Activated T-helper 17 cell treated with anti-CD3 and anti-CD28 coated beads, Interleukin-2, amount 50 U/mL, for 72 hours (primary cell): ENCODE measurements at regions not wholly inside any gene's neighbourhood (a gene's known extent, or its start where the extent isn't known, plus 50 kb on each side); places are given as distances from the start of the nearest gene placed in this dataset.

Source experiments
- ATAC-seq: fragments of 150-1000 bp; cut with Tn5 transposase; replicated peaks from 2 replicates; pipeline ENCODE4 v1.10.0; 2021; ENCODE audit warnings: mild to moderate bottlenecking, moderate library complexity
- H3K27ac Mint-ChIP-seq: one replicate; pipeline ENCODE4 v1.8.0; 2022; ENCODE audit warnings: mixed read lengths
- H3K27me3 Mint-ChIP-seq: one replicate; pipeline ENCODE4 v1.8.0; 2022; ENCODE audit warnings: mixed read lengths
- H3K36me3 Mint-ChIP-seq: one replicate; pipeline ENCODE4 v1.8.0; 2022; ENCODE audit warnings: low read depth, mild to moderate bottlenecking, mixed read lengths
- H3K4me1 Mint-ChIP-seq: one replicate; pipeline ENCODE4 v1.8.0; 2022; ENCODE audit warnings: mixed read lengths
- H3K4me3 Mint-ChIP-seq: one replicate; pipeline ENCODE4 v1.8.0; 2022; ENCODE audit warnings: mild to moderate bottlenecking, mixed read lengths
- H3K9me3 Mint-ChIP-seq: one replicate; pipeline ENCODE4 v1.8.0; 2022; ENCODE audit warnings: mixed read lengths

- ATAC-seq = no peak
- Mint-ChIP-seq H3K4me3 (no peak overlapping the region), H3K27me3 (no peaks in the 10 kb centered on the region), H3K9me3 (peaks cover 4% of the 10 kb centered on the region), H3K36me3 (no peaks in the 10 kb centered on the region), H3K27ac (no peak overlapping the region), H3K4me1 (no peaks in the 10 kb centered on the region)
Observed at GRCh38 chr16:76612497-76612896, 335.3 kb downstream of the CNTNAP4 start.

DNA sequence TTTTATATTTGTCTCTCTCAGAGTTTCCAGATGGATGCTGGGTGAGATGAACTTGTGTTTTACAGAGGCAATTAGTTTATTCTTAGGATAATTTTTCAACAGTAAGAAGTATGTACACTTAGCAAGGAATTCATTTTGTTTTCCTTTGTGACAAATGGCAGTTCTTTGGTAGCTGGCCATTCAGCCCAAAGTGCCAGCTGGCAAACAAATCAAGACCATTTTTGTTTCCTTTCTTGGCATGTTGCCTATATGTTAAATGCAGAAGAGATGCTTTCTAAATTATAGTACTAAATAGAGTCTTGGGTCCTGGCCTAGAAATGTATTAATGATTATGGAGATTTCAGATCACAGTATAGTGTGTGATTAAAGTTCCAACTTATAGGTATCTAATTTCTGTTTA, 337.1 kb downstream of the CNTNAP4 start:
- no peaks in the 10 kb centered on the region for H3K4me1 Mint-ChIP-seq
- no peak overlapping the region for H3K27ac Mint-ChIP-seq
- no peaks in the 10 kb centered on the region for H3K27me3 Mint-ChIP-seq
- ATAC-seq = no peak
- no peaks in the 10 kb centered on the region for H3K36me3 Mint-ChIP-seq
- peaks cover 9% of the 10 kb centered on the region for H3K9me3 Mint-ChIP-seq
- H3K4me3 Mint-ChIP-seq = no peak overlapping the region

DNA sequence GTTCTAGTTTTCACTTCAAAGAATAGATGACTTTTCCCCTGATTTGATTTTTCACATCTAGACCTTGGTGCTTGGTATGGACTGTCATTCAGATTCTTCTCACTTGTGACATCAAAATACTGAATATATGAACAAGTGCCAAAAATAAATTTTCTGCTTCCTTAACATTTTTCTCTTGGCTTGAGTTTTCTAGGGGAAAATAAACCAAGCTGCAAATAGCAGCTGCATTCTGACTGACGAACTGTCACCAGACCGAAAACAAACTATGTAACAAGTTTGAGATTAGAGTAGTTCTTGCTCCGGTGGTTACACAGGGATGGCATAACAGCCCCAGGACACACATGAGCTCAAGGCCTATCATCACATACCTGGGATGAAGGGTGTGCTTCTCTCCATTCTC, 345.7 kb downstream of the CNTNAP4 start:
- no peak for ATAC-seq
- Mint-ChIP-seq H3K4me3 (no peak overlapping the region), H3K36me3 (no peaks in the 10 kb centered on the region), H3K27ac (no peak overlapping the region), H3K27me3 (no peaks in the 10 kb centered on the region), H3K4me1 (no peaks in the 10 kb centered on the region), H3K9me3 (peaks cover 5% of the 10 kb centered on the region)

DNA sequence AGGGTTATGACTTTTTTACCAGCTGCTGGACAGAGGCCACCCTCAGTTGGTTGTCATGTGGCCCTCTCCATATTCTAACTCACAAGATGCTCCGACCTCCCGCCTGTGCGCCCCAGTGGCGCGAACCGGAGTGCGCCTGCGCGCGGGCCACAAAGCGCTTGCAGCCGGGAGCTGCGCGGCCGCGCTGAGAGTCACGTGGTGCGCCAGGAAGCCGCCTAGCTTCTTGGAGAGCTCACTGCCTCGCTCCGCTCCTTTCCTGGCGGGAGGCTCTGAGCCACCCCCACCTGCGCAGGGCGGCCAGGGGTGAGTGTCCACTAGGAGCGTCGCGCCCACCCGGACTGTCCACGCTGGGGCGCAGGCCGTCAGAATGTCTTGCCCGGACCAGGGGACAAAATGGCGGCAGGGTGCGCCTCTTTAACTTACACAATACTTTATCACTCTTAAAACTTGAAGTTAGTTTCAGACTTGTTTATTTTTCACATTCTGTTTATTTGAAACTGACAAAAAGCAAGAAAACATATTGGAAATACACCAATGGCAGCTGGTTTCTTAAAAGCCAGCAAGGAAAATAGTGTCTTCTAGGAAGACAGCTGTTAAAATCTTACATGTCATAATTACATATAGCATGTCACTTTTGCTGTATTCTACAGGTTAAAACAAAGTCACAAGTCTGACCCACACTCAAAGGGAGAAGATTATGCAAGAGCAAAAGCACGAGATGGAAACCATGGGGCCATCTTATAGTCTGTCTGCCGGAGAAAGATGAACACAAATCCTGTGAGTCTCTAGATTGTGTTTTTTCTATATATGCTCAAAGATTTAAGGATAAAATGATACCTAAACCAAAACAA, 357.9 kb downstream of the CNTNAP4 start:
- Mint-ChIP-seq H3K27me3 (no peaks in the 10 kb centered on the region), H3K9me3 (peaks cover 23% of the 10 kb centered on the region), H3K4me1 (no peaks in the 10 kb centered on the region), H3K27ac (no peak overlapping the region), H3K4me3 (no peak overlapping the region), H3K36me3 (no peaks in the 10 kb centered on the region)
- peak; percentile 28 for ATAC-seq

DNA sequence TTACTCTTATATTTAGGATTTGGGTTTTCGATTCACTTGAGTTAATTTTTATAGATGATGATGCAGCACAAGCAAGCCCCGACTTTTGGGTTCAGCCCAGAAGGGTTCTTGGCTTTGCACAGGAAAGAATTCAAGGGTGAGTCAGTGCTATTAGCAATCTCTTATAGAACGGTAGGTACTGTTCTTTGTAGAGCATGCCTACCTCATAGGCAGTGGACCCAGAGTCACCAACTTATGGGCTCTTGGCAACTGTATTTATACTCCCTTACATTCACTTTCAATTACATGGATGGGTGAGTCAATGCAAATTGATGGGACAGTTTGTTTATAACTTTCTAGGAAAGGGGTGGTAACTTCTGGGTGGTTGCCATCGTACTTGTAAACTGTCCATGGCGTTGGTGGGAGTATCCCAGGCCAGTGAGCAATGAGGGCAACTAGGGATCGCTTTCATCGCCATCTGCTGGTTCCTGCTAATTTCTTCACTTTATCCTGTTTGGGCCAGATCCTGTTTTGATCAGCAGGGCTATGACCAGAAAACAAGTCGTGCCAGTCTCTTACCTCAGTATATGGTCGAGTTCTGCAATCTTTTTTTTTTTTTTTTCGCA, 362.6 kb downstream of the CNTNAP4 start:
- Mint-ChIP-seq H3K9me3 (peaks cover 4% of the 10 kb centered on the region), H3K27me3 (no peaks in the 10 kb centered on the region), H3K4me1 (no peaks in the 10 kb centered on the region), H3K27ac (no peak overlapping the region), H3K36me3 (no peaks in the 10 kb centered on the region), H3K4me3 (no peak overlapping the region)
- no peak for ATAC-seq

GRCh38 chr16:76650582-76650981, 373.4 kb downstream of the CNTNAP4 start:
- Mint-ChIP-seq H3K36me3 (no peaks in the 10 kb centered on the region), H3K27me3 (no peaks in the 10 kb centered on the region), H3K27ac (no peak overlapping the region), H3K4me3 (no peak overlapping the region), H3K4me1 (no peaks in the 10 kb centered on the region), H3K9me3 (peaks cover 6% of the 10 kb centered on the region)
- no peak for ATAC-seq

DNA sequence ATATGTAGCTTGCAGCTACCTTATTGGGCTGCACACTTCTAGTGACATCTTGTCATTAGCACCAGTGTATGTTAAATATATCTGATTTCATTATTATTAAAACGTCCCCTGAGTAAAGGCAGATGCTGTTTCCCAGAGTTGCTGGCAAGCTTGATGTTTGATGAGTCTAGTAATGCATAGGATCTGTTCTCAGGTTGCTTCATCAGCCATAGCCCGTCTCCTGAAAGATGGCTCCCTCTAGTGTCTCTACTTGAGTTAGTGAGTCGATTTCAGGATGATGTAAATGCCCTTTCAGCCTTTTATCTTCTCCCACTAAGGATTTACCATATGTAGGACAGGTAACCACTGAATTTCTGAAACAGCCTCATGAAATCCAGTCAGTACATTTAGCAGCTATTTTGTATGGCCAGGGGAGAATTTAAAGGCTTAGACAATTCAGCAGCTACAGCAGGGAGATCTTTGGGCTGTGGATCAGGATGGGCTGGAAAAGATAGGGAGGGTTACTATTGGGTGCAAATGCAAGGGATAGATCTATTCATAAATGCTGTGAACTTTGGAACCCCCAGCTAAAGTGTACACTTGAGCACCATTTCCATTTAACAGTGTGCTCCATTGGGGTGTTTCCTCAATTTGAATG, 376.3 kb downstream of the CNTNAP4 start:
- Mint-ChIP-seq H3K27me3 (no peaks in the 10 kb centered on the region), H3K36me3 (no peaks in the 10 kb centered on the region), H3K4me3 (no peak overlapping the region), H3K4me1 (no peaks in the 10 kb centered on the region), H3K9me3 (no peaks in the 10 kb centered on the region), H3K27ac (no peak overlapping the region)
- ATAC-seq = no peak

- Mint-ChIP-seq H3K27me3 (no peaks in the 10 kb centered on the region), H3K36me3 (no peaks in the 10 kb centered on the region), H3K27ac (no peak overlapping the region), H3K4me1 (no peaks in the 10 kb centered on the region), H3K4me3 (no peak overlapping the region), H3K9me3 (no peaks in the 10 kb centered on the region)
- ATAC-seq = no peak
Observed at GRCh38 chr16:76654088-76654820, 377.1 kb downstream of the CNTNAP4 start.

GRCh38 chr16:76656994-76657393, 379.8 kb downstream of the CNTNAP4 start:
- Mint-ChIP-seq H3K4me3 (no peak overlapping the region), H3K27me3 (no peaks in the 10 kb centered on the region), H3K27ac (no peak overlapping the region), H3K9me3 (no peaks in the 10 kb centered on the region), H3K36me3 (no peaks in the 10 kb centered on the region), H3K4me1 (no peaks in the 10 kb centered on the region)
- no peak for ATAC-seq

- Mint-ChIP-seq H3K4me3 (no peak overlapping the region), H3K27me3 (no peaks in the 10 kb centered on the region), H3K36me3 (no peaks in the 10 kb centered on the region), H3K9me3 (no peaks in the 10 kb centered on the region), H3K4me1 (no peaks in the 10 kb centered on the region), H3K27ac (no peak overlapping the region)
- ATAC-seq = no peak
Observed at GRCh38 chr16:76661691-76662235, 384.6 kb downstream of the CNTNAP4 start.

GRCh38 chr16:76665571-76666275, 388.5 kb downstream of the CNTNAP4 start:
- Mint-ChIP-seq H3K36me3 (no peaks in the 10 kb centered on the region), H3K27ac (no peak overlapping the region), H3K4me1 (no peaks in the 10 kb centered on the region), H3K4me3 (no peak overlapping the region), H3K9me3 (no peaks in the 10 kb centered on the region), H3K27me3 (no peaks in the 10 kb centered on the region)
- no peak for ATAC-seq

DNA sequence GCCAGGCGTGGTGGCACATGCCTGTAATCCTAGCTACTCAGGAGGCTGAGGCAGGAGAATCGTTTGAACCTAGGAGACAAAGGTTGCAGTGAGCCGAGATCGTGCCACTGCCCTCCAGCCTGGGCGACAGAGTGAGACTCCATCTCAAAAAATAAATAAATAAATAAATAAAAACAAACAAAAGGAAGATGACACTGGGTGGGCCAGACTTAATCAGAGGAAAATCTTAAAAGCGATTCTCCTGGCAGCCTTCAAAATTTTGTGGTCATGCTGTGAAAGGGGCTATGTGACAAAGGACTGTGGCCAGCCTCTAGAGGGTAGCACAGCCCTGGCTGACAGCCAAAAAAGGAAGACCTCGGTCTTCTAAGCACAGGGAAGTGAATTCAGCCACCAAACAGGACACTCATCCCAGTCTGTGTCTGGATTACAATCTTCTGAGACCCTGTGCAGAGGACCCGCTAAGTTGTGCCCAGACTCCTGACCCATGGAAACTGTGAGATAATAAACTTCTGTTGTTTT, 391.1 kb downstream of the CNTNAP4 start:
- Mint-ChIP-seq H3K27ac (no peak overlapping the region), H3K4me1 (no peaks in the 10 kb centered on the region), H3K36me3 (no peaks in the 10 kb centered on the region), H3K4me3 (no peak overlapping the region), H3K9me3 (no peaks in the 10 kb centered on the region), H3K27me3 (no peaks in the 10 kb centered on the region)
- no peak for ATAC-seq

DNA sequence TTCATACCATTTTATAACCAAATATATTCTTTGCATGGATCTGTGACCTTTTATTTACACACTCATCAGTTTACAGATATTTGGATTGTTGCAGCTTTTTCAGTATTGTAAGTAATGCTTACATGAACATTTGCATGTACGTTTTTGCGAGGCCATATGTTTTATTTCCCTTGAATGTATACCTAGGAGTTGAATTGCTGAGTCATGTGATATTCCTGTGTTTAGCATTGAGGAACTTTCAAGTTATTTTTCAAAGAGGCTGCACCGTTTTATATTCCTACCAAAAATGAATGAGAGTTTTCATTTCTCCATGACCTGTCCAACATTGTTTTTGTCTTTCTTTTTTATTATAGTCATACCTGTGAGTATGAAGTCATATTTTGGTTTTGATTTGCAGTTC, 392.1 kb downstream of the CNTNAP4 start:
- Mint-ChIP-seq H3K4me3 (no peak overlapping the region), H3K27me3 (no peaks in the 10 kb centered on the region), H3K9me3 (no peaks in the 10 kb centered on the region), H3K27ac (no peak overlapping the region), H3K4me1 (no peaks in the 10 kb centered on the region), H3K36me3 (no peaks in the 10 kb centered on the region)
- ATAC-seq = no peak
